Mesodermal cell (in vitro differentiated cells): ENCODE measurements at regions not wholly inside any gene's neighbourhood (a gene's known extent, or its start where the extent isn't known, plus 50 kb on each side); places are given as distances from the start of the nearest gene placed in this dataset.

Experiments
- H3K27ac ChIP-seq: 2 replicates; pipeline ENCODE4 v1.7.0; 2013; ENCODE audit warnings: mild to moderate bottlenecking, low read depth, low read length, moderate library complexity; ENCODE audit not compliant: severe bottlenecking
- H3K36me3 ChIP-seq: 2 replicates; pipeline ENCODE4 v1.7.1; 2013; ENCODE audit warnings: mild to moderate bottlenecking, low read length, moderate library complexity; ENCODE audit not compliant: control insufficient read depth, insufficient read depth
- H3K4me1 ChIP-seq: one replicate; pipeline ENCODE4 v1.7.1; 2013; ENCODE audit warnings: mild to moderate bottlenecking, low read length; ENCODE audit not compliant: insufficient read depth, control insufficient read depth, poor library complexity, severe bottlenecking
- H3K4me3 ChIP-seq: 2 replicates; pipeline ENCODE4 v1.7.0; 2013; ENCODE audit warnings: low read length, control low read depth, mild to moderate bottlenecking; ENCODE audit not compliant: insufficient read depth, poor library complexity, severe bottlenecking; ENCODE audit errors: extremely low read depth
- H3K9me3 ChIP-seq: 2 replicates; pipeline ENCODE4 v1.7.1; 2013; ENCODE audit warnings: mild to moderate bottlenecking, low read length, moderate library complexity; ENCODE audit not compliant: control insufficient read depth
- WGBS, 2 experiments: methylation state at CpG; one replicate each; pipeline ENCODE4 v1.1.5; 2013; ENCODE audit warnings: missing lambda C conversion rate in 2 of 2; ENCODE audit not compliant: insufficient coverage in 2 of 2; 5-methylcytosine and 5-hydroxymethylcytosine counted together

DNA sequence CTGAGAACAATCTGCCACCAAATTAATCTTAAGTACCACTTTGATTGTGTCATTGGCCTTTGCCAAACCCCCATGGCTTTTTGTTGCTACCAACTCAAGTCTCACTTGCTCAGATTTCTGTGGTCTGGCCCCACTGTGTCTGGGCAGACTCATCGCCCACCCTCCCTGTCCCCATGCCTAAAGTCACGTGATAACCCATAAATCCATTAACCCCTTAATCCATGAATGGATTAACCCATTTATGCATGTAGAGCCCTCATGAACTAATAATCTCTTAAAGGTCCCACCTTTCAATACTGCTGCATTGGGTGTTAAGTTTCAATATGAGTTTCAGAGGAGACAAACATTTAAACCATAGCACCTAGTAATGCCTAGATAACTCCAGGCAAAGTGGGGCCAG lies 78.5 kb upstream of the BLTP1 start:
- WGBS, 2 experiments, result 86 to 92% methylated on average over 2 of the region's 2 CpGs
- H3K36me3 ChIP-seq, result no peaks in the 10 kb centered on the region
- H3K4me3 ChIP-seq, result no peak overlapping the region
- no peaks in the 10 kb centered on the region for H3K4me1 ChIP-seq
- H3K27ac ChIP-seq, result no peak overlapping the region
- no peaks in the 10 kb centered on the region for H3K9me3 ChIP-seq

DNA sequence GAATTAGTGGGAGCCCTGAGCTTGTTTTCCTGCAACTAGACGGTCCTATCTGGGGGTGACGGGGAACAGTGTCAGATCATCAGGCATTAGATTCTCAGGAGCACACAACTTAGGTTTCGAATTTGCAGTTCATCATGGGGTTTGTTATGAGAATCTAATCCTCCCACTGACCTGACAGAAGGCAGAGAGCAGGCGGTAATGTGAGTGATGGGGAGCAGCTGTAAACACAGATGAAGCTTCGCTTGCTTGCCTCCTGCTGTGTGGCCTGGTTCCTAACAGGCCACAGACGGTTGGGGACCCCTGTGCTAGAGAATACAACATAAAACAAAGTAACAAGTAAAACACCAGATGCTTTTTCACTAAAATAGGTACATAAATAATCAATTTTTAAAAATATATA lies 86.2 kb upstream of the BLTP1 start:
- H3K9me3 ChIP-seq, result no peaks in the 10 kb centered on the region
- H3K27ac ChIP-seq, result no peak overlapping the region
- no peaks in the 10 kb centered on the region for H3K4me1 ChIP-seq
- H3K36me3 ChIP-seq, result no peaks in the 10 kb centered on the region
- H3K4me3 ChIP-seq, result no peak overlapping the region
- WGBS, 2 experiments, result 83 to 86% methylated on average over 2 to 4 of the region's 6 CpGs

DNA sequence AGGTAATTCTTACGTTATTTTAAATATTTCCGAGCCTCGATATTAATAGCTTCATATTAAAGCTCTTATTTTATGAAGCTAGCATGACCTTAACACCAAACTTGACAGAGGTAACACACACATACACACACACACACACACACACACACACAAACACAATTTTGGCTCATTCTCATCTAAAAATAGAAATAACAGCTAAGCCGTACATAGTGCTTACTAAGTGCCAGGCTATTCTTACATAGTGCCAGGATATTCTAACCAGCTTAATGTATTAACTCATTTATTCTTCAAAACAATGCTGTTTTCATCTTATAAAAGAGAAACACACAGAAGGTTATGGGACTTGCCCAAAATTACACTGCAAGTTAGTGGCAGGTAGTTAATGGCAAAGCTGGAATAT lies 87.0 kb upstream of the BLTP1 start:
- H3K27ac ChIP-seq, result no peak overlapping the region
- H3K4me1 ChIP-seq, result no peaks in the 10 kb centered on the region
- 100% methylated on average over 3 of the region's 4 CpGs; no CpG with 5 or more reads in 1 of the 2 experiments for WGBS, 2 experiments
- H3K36me3 ChIP-seq, result no peaks in the 10 kb centered on the region
- no peak overlapping the region for H3K4me3 ChIP-seq
- H3K9me3 ChIP-seq, result no peaks in the 10 kb centered on the region

DNA sequence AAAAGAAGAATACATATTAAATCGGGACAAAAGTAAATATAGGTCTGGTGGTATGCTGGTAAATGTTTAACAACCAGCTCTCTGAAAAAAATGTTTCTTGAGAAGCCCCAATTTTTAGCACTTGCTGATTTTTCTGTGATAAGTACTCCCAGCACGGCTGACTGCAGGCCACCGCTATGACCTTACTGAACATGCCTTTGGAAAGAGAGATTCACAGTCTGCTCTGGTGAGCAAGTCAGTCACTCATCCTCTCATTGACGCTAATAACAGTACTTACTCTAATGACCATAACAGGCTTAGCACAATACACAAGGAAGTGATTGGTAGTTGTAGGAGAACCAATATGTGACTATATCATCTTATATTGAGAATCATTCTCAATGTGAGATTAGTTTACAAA lies 98.9 kb upstream of the BLTP1 start:
- Histone ChIP-seq H3K36me3 (no peaks in the 10 kb centered on the region), H3K9me3 (no peaks in the 10 kb centered on the region), H3K4me1 (no peaks in the 10 kb centered on the region), H3K27ac (no peak overlapping the region), H3K4me3 (no peak overlapping the region)
- 88 to 90% methylated on average over 2 to 3 of the region's 4 CpGs for WGBS, 2 experiments

DNA sequence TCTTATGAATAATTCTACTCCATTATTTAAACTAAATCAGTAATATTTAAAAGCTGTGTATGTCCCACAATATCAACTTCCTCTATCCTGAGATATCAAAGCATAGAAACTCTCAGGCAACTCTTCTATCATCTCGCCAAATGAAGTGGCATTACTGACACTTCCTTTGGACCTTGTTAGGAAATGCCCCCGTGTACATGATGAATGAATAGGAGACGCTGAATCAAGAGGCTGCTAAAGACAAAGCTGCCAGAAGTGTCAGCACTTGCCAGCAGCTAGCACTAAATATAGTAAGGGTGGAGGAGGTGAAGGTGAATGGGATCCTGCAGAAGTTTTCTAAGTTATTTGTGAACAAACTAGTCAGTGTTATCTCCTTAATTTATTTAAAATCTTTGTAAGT lies 99.5 kb upstream of the BLTP1 start:
- Histone ChIP-seq H3K27ac (no peak overlapping the region), H3K9me3 (no peaks in the 10 kb centered on the region), H3K4me3 (no peak overlapping the region), H3K4me1 (no peaks in the 10 kb centered on the region), H3K36me3 (no peaks in the 10 kb centered on the region)
- 65 to 72% methylated on average over 2 to 3 of the region's 3 CpGs for WGBS, 2 experiments

DNA sequence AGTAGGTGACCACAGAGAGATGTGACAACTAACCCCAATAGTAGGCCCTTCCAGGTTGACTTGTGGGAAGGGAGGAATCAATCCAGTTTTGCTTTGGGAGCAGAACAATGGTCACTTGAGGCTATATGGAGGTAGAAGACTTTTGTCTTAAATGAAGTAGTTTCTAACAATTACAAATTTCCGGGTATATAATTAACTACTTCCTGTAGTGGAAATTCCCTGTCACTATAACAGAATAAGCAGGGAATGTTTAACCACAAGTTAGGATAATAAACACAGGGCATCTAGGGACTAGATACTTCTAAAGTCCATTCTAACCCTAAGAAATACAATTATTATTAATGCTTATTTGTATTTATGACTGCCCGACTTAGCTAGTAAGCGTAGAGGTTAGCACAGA lies 99.0 kb upstream of the TRPC3 start:
- H3K27ac ChIP-seq, result no peak overlapping the region
- WGBS, 2 experiments, result no CpG with 5 or more reads among the region's 3 CpGs
- H3K4me1 ChIP-seq, result no peaks in the 10 kb centered on the region
- H3K36me3 ChIP-seq, result no peaks in the 10 kb centered on the region
- H3K4me3 ChIP-seq, result no peak overlapping the region
- H3K9me3 ChIP-seq, result no peaks in the 10 kb centered on the region

DNA sequence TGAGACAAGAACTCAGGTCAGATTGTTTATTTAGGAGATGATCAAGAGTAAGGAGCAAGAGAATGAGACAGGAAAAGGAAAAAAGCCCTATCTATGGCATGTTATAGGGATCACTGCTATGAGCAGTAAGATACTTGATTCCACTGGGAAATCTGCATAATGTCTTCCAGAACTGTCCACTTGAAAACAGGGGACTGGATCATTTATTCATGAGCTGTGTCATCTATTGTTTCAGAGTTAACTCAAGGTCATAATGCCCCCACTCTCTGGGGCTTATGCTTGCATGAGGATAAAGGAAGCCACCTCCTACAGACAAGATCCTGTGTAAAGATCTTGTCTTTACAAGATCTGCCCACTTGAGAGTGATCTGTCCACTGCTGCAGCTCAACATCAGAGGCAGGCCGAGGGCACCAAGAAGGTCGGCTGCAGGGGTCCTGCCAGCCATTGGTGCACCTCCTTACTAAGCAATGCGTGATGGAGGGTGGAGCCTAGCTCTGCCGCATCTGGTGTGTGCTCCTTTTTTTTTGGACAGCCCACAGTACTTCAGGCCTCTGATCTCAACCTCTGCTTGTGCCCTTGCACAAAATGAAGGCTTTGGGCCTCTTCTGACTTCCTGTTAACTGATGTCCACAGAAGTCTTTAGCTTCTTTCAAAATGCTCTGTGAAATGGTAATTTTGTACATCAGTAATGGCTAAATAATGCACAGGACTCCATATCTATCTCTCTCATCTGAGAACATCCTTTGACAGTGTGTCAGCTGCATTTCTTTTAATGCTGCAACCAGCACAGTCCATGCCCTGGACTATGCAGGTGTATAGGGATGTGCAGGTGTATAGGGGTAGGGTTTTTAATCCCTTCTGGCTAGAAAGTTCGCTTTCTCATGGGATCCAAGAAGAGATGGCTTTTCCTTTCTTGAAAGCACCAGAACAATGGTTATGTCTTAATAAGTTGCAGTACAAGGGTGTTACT lies 95.9 kb upstream of the TRPC3 start:
- no peaks in the 10 kb centered on the region for H3K9me3 ChIP-seq
- H3K36me3 ChIP-seq, result no peaks in the 10 kb centered on the region
- H3K4me1 ChIP-seq, result no peaks in the 10 kb centered on the region
- H3K27ac ChIP-seq, result no peak overlapping the region
- H3K4me3 ChIP-seq, result no peak overlapping the region
- WGBS, 2 experiments, result 89 to 93% methylated on average over 4 to 5 of the region's 5 CpGs

DNA sequence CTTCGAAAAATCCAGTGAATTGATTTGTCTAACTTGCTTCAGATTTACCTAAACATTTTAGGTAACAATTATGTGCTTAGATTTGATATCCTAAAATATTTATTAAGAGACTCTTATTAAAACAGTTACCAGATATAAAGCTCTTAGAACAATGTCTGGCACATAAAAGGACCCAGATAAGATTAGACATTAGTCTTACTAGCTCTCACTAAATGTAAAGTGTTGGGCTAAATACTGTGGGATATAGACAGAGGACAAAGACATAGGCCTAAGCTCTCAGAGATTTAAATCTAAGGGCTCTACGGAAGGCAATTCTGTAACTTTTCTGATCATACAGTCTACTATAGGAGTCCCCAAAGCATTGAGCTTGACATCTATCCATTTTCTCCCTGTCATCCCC lies 94.4 kb upstream of the TRPC3 start:
- Histone ChIP-seq H3K27ac (no peak overlapping the region), H3K4me3 (no peak overlapping the region), H3K36me3 (no peaks in the 10 kb centered on the region), H3K4me1 (no peaks in the 10 kb centered on the region), H3K9me3 (no peaks in the 10 kb centered on the region)
- 100% methylated on average over 1 of the region's 2 CpGs for WGBS, 2 experiments

DNA sequence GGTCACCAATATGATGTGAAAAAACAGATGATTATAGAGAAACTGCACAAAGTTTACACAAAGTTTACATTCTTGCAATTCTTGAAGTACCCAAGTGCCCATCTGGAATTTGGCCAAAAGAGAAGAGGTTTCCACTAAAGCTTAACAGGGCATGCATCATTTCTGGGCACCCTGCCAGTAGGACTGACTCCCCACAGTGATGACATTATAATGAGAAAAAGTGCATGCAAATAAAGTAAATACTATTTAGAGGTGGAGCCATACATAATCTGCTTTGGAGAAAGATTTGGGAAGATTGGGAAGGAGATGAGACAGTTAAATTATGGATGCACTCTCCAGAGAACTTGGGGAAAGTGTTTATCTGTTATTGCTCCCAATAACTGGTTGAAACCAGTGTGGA lies 93.7 kb upstream of the TRPC3 start:
- Histone ChIP-seq H3K4me1 (no peaks in the 10 kb centered on the region), H3K4me3 (no peak overlapping the region), H3K27ac (no peak overlapping the region), H3K36me3 (no peaks in the 10 kb centered on the region), H3K9me3 (no peaks in the 10 kb centered on the region)

DNA sequence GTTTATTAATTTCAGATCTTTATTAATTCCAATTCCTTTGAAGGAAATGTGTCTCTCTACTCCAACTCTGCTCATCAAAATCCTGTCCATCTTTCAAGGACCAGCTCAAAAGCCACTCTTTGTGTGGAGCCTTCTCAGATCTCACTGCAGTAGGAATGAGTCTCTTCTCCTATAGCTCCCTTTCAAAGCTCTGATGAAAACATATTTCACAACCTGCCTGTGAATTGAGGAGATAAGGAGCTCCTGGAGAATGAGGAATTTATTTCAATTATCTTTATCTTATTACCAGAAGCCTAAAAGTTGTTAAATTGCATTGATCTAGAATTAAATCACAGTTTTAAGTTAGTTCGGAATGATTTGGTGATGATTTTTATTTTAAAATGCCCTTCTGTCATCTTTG lies 92.6 kb upstream of the TRPC3 start:
- no peaks in the 10 kb centered on the region for H3K36me3 ChIP-seq
- no peaks in the 10 kb centered on the region for H3K9me3 ChIP-seq
- H3K4me3 ChIP-seq, result no peak overlapping the region
- no peak overlapping the region for H3K27ac ChIP-seq
- WGBS, 2 experiments, result no CpG with 5 or more reads among the region's 1 CpG
- H3K4me1 ChIP-seq, result no peaks in the 10 kb centered on the region

DNA sequence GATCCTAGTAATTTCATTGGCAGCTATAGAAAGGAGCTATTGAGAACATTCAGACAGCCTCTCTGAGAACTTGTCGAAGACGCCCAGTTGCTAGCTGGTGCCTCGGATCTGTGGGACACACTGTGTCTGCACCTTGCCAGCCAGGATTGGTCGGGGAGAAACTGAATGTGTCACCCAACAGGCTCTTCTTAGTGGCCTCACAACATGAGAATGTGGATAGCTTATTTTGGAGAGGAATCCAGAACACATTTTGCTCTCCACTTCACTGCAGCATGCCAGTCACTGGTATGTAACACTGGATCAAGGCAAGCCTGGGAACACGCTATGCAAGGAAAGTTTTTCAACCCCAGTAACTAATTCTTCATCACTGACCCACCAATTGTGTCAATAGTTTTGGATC lies 89.5 kb upstream of the TRPC3 start:
- Histone ChIP-seq H3K4me1 (no peaks in the 10 kb centered on the region), H3K4me3 (no peak overlapping the region), H3K27ac (no peak overlapping the region), H3K36me3 (no peaks in the 10 kb centered on the region), H3K9me3 (no peaks in the 10 kb centered on the region)
- WGBS, 2 experiments, result 71 to 100% methylated on average over 1 to 4 of the region's 5 CpGs
